GM18951 (cell line): ENCODE measurements at regions not wholly inside any gene's neighbourhood (a gene's known extent, or its start where the extent isn't known, plus 50 kb on each side); places are given as distances from the start of the nearest gene placed in this dataset.

ENCODE experiments used
- POLR2A ChIP-seq: IDR thresholded peaks from 4 replicates; pipeline ENCODE4 v1.6.1; 2011; ENCODE audit warnings: mild to moderate bottlenecking; ENCODE audit not compliant: insufficient read length, insufficient read depth; ENCODE audit errors: extremely low read depth
- in situ Hi-C: fragments of 300-500 bp; cut with MboI; formaldehyde crosslinking; loops from one replicate; pipeline ENCODE4 v1.12.0; 2022; ENCODE audit warnings: low sequenced_read_pairs, mixed read lengths, inconsistent platforms; ENCODE audit not compliant: unreplicated experiment

DNA sequence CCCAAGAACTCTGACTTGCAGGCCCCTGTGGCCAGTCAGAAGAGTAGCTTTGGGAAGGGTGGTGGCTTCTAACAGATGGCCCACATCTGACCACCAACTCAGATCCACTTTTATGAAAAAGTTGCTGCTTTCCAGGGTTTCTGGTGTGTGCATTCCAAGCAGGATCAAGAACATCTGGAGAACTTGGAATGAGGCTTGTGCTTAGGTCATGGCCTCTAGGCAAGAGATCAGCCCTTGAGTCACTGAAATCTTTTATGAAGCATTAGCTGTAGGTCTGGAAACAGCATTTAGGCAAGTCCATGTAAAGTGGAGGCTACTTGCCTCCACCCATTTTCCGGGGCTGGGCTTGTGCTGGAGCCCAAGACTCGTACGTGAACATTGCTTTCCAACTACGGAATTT lies 433.3 kb downstream of the SH3GL2 start:
- in situ Hi-C loops = no loop called here
- TF ChIP-seq POLR2A = no peak

- TF ChIP-seq POLR2A = no peak
- in situ Hi-C loops = no loop called here
These were observed 435.7 kb downstream of the SH3GL2 start for GRCh38 chr9:18014556-18014955.

- no peak for TF ChIP-seq POLR2A
- in situ Hi-C loops = no loop called here
These were observed 436.2 kb downstream of the SH3GL2 start for GRCh38 chr9:18015116-18015515.

DNA sequence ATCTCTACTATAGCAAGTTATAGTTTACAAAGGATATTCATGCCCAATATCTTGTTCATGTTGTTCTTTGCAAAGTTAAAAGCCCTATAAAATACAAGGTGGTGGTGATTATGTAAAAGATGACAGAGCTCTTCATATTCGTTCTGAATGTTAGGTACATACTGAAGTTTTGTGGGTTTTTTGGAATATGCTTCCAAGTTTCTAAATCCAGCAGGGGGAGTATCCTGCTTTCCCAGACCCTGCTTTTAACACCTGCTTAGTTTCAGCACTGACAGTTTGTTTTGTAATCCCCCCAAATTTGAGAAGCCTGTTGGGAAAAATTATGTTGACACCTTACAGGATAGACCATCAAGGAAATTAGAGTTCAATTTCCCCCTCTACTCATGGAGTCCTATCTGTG lies 438.3 kb downstream of the SH3GL2 start:
- in situ Hi-C loops = no loop called here
- no peak for TF ChIP-seq POLR2A

DNA sequence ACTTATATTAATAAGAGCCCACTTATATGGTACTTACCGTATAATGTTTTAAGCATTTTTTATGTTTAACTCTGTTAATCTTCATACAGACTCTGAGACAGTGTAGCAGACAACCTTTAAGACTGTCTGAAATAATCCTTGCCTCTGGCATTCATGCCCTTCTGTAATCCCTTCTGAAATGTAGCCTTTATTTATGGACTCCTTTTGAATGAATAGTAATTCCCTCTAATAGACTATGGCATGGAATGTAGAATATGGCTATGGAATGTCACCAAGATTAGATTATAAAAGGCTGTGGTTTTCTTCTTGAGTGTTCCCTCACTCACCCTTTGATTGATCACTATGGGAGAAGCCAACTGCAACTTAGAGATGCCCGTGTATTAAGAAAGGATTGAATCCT lies 439.4 kb downstream of the SH3GL2 start:
- no peak for TF ChIP-seq POLR2A
- in situ Hi-C loops = no loop called here

- no peak for TF ChIP-seq POLR2A
- in situ Hi-C loops = no loop called here
These were observed 439.8 kb downstream of the SH3GL2 start for GRCh38 chr9:18018661-18019060.

DNA sequence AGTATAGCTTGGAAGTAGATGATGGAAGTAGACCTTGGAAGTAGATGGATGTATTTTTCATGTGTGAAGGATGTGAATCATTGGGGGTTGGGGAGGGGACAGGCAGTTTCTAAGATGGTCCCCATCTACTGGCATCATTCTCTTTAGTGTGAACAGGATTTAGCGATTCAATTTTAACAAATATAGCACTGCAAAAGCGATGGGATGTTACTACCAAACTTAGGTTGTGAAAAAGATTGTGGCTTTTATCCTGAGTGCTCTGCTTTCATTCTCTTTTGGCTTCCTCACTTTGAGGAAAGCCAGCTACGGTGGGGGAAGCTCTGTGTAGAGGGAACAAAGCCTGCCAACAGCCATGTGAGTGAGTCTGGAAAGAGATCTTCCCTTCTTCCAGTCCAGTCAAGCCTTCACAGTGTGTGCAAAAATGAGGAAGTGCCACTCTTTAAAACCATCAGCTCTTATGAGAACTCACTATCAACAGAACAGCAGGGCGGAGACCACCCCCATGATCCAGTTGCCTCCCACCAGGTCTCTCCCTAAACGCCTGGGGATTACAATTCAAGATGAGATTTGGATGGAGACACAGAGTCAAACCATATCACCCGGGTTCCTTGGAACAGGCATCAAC lies 441.4 kb downstream of the SH3GL2 start:
- in situ Hi-C loops = no loop called here
- TF ChIP-seq POLR2A = no peak

- TF ChIP-seq POLR2A = no peak
- in situ Hi-C loops = no loop called here
These were observed 443.8 kb downstream of the SH3GL2 start for GRCh38 chr9:18022642-18023041.

DNA sequence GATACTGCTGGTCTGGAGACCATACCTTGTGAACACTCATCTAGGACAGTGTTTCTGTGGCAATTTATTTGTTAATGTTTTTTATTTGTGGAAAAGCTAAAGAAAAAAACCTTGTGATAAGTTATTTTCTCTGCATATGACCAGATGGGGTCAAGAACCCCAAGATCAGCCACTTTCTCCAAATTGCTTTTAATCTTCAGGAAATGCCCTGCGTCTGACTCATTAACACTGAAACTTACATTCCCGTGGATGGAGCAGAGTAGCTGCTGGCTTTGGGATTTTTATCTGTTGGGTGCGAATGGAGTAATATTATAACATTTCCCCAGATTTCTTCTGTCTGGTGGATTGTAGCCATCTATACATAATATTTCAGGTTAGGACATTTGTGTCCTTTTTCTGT lies 444.5 kb downstream of the SH3GL2 start:
- in situ Hi-C loops = no loop called here

GRCh38 chr9:18032636-18033035 lies 441.3 kb upstream of the ADAMTSL1 start:
- no peak for TF ChIP-seq POLR2A
- in situ Hi-C loops = no loop called here

More for the DNA sequence above, 444.5 kb downstream of the SH3GL2 start:
- TF ChIP-seq POLR2A = no peak

- TF ChIP-seq POLR2A = no peak
- in situ Hi-C loops = no loop called here
These were observed 437.3 kb upstream of the ADAMTSL1 start for GRCh38 chr9:18036422-18037187.

GRCh38 chr9:18037981-18038380 lies 436.0 kb upstream of the ADAMTSL1 start:
- in situ Hi-C loops = no loop called here
- TF ChIP-seq POLR2A = no peak

DNA sequence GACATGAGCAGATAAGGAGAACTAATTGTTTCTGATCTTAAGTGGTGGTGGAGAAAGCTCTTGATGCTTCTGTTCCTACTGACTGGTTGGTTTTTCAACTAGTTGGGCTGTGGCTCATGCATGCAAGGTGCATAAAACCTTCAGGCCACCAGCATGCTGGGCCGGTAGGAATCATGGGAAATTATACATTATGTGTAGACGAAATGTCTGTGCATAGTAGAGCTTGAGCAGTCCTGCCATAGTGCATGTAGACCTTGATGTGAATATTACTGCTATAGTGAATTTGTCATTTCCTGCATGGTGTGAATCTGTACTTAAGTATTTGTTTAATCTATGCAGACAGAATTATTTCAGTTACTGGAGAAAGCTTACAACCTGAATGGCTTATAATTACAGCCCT lies 433.6 kb upstream of the ADAMTSL1 start:
- in situ Hi-C loops = no loop called here
- no peak for TF ChIP-seq POLR2A

GRCh38 chr9:18043978-18044377 lies 430.0 kb upstream of the ADAMTSL1 start:
- in situ Hi-C loops = no loop called here
- no peak for TF ChIP-seq POLR2A
